ENCODE measurements at regions not wholly inside any gene's neighbourhood (a gene's known extent, or its start where the extent isn't known, plus 50 kb on each side); places are given as distances from the start of the nearest gene placed in this dataset.
"Not testable (repeated sequence)": the region's sequence is repeated elsewhere in the genome, so short reads cannot be mapped to it uniquely, and the experiment has no call there.

GRCh38 chrX:82442281-82442680 is 1065.8 kb upstream of the POU3F4 start:
- no peaks in the 10 kb centered on the region for H3K27me3 ChIP-seq
- ATAC-seq (ENCODE audit: low FRiP score in 2 of 2) (no peak), DNase-seq (no peak)
- 57% methylated on average over 2 of the region's 2 CpGs for WGBS, 2 donors
- H3K4me3 ChIP-seq: no peak overlapping the region
- no peaks in the 10 kb centered on the region for H3K9me3 ChIP-seq
- H3K4me1 ChIP-seq: no peaks in the 10 kb centered on the region
- no peak overlapping the region for H3K27ac ChIP-seq
- H3K36me3 ChIP-seq: no peaks in the 10 kb centered on the region
- TF ChIP-seq POLR2AphosphoS5 (IDR thresholded peaks at IDR 0.05) (no peak), EP300 (IDR thresholded peaks at IDR 0.05) (no peak), POLR2A (IDR thresholded peaks at IDR 0.05) (no peak), CTCF (IDR thresholded peaks at IDR 0.05) (no peak)

GRCh38 chrX:82451725-82452124 is 1056.4 kb upstream of the POU3F4 start:
- no peak for ATAC-seq (ENCODE audit: low FRiP score in 2 of 2)
- no peak overlapping the region for H3K4me3 ChIP-seq
- H3K27me3 ChIP-seq: no peaks in the 10 kb centered on the region
- no peaks in the 10 kb centered on the region for H3K9me3 ChIP-seq
- H3K4me1 ChIP-seq: no peaks in the 10 kb centered on the region
- 82 to 100% methylated on average over 1 to 4 of the region's 4 CpGs for WGBS, 2 donors
- H3K36me3 ChIP-seq: no peaks in the 10 kb centered on the region
- TF ChIP-seq POLR2AphosphoS5 (IDR thresholded peaks at IDR 0.05): no peak
- no peak for TF ChIP-seq POLR2A (IDR thresholded peaks at IDR 0.05)
- TF ChIP-seq CTCF (IDR thresholded peaks at IDR 0.05): no peak
- TF ChIP-seq EP300 (IDR thresholded peaks at IDR 0.05): no peak
- H3K27ac ChIP-seq: no peak overlapping the region
- no peak for DNase-seq

GRCh38 chrX:82455852-82456251 is 1052.2 kb upstream of the POU3F4 start:
- H3K36me3 ChIP-seq; H3K27me3 ChIP-seq; DNase-seq; H3K27ac ChIP-seq; H3K4me3 ChIP-seq; H3K4me1 ChIP-seq; ATAC-seq (ENCODE audit: low FRiP score in 2 of 2); H3K9me3 ChIP-seq: not testable (repeated sequence)
- WGBS, 2 donors: 88 to 91% methylated on average over 2 of the region's 2 CpGs

- Histone ChIP-seq H3K36me3 (no peaks in the 10 kb centered on the region), H3K4me3 (no peak overlapping the region), H3K27ac (no peak overlapping the region), H3K9me3 (no peaks in the 10 kb centered on the region), H3K27me3 (no peaks in the 10 kb centered on the region), H3K4me1 (no peaks in the 10 kb centered on the region)
- WGBS, 2 donors: 57 to 75% methylated on average over 4 of the region's 4 CpGs
- TF ChIP-seq EP300 (IDR thresholded peaks at IDR 0.05): no peak
- TF ChIP-seq POLR2A (IDR thresholded peaks at IDR 0.05): no peak
- TF ChIP-seq POLR2AphosphoS5 (IDR thresholded peaks at IDR 0.05): no peak
- no peak for ATAC-seq (ENCODE audit: low FRiP score in 2 of 2)
- no peak for DNase-seq
These were observed 1049.8 kb upstream of the POU3F4 start for GRCh38 chrX:82458207-82458754.

- WGBS, 2 donors: 74 to 78% methylated on average over 2 of the region's 2 CpGs
- TF ChIP-seq EP300 (IDR thresholded peaks at IDR 0.05) (no peak), CTCF (IDR thresholded peaks at IDR 0.05) (no peak), POLR2AphosphoS5 (IDR thresholded peaks at IDR 0.05) (no peak), POLR2A (IDR thresholded peaks at IDR 0.05) (no peak)
- DNase-seq (no peak), ATAC-seq (ENCODE audit: low FRiP score in 2 of 2) (no peak)
- H3K9me3 ChIP-seq: no peaks in the 10 kb centered on the region
- H3K27ac ChIP-seq: no peak overlapping the region
- no peaks in the 10 kb centered on the region for H3K4me1 ChIP-seq
- H3K27me3 ChIP-seq: no peaks in the 10 kb centered on the region
- H3K36me3 ChIP-seq: no peaks in the 10 kb centered on the region
- no peak overlapping the region for H3K4me3 ChIP-seq
These were observed 1041.1 kb upstream of the POU3F4 start for GRCh38 chrX:82466994-82467393.
